A549 (cell line): ENCODE measurements at regions not wholly inside any gene's neighbourhood (a gene's known extent, or its start where the extent isn't known, plus 50 kb on each side); places are given as distances from the start of the nearest gene placed in this dataset.

Experiments
- ATAC-seq, 2 experiments: fragments of 200-7000 bp in 1 of 2; fragments of >200 bp in 1 of 2; cut with Nextera tagmentation in 1 of 2; cut with Tn5 transposase in 1 of 2; 3 replicates each; pipeline versions ENCODE4 v1.8.0 to v1.9.1; 2018 to 2020; ENCODE audit warnings: mild to moderate bottlenecking in 1 of 2, moderate library complexity in 1 of 2
- CTCF ChIA-PET: fragments of 300-600 bp; sonication (Branson Sonifier 250); formaldehyde crosslinking; extraction: SDS; loops from one replicate; lab custom pipeline; 2021; ENCODE audit warnings: antibody characterized with exemption, inconsistent platforms; lab: Yijun Ruan, JAX
- POLR2A ChIA-PET: fragments of 350-600 bp; formaldehyde crosslinking; extraction: SDS; loops from one replicate; lab custom pipeline; 2021; ENCODE audit warnings: antibody characterized with exemption, inconsistent platforms; lab: Yijun Ruan, JAX
- DNase-seq, 2 experiments: peaks; one replicate each; pipeline versions ENCODE4 v3.0.0 to v3.0.0-alpha.2; 2011 to 2016; ENCODE audit warnings: low read depth in 1 of 2, low spot score in 1 of 2
- FAIRE-seq: peaks from 2 replicates; lab custom pipeline; 2011; peaks lifted over from hg19 to GRCh38; lab: Jason Lieb, UNC
- H3K27ac ChIP-seq, 2 experiments: fragments of >200 bp; sonication (Bioruptor Twin); formaldehyde crosslinking; 3 replicates each; pipeline ENCODE4 v1.5.1; 2016 to 2017
- H3K4me1 ChIP-seq: fragments of >200 bp; sonication (Bioruptor Twin); formaldehyde crosslinking; 3 replicates; pipeline ENCODE4 v1.6.1; 2016
- H3K4me2 ChIP-seq: fragments of >200 bp; sonication (Bioruptor Twin); formaldehyde crosslinking; 3 replicates; pipeline ENCODE4 v1.6.1; 2016
- H3K4me3 ChIP-seq: fragments of >200 bp; sonication (Bioruptor Twin); formaldehyde crosslinking; 3 replicates; pipeline ENCODE4 v1.5.1; 2016
- H3K9me3 ChIP-seq: fragments of >200 bp; sonication (Bioruptor Twin); formaldehyde crosslinking; 3 replicates; pipeline ENCODE4 v1.6.1; 2016
- BCL3 ChIP-seq: fragments of >200 bp; sonication (Bioruptor Twin); formaldehyde crosslinking; IDR thresholded peaks from 3 replicates; pipeline ENCODE4 v1.6.1; 2016
- BHLHE40 ChIP-seq: IDR thresholded peaks from 2 replicates; pipeline ENCODE4 v1.6.1; 2012; ENCODE audit warnings: low read depth, low read length, inconsistent platforms
- CBX2 ChIP-seq: fragments of 200-600 bp; sonication (generic); IDR thresholded peaks from 2 replicates; pipeline ENCODE4 v1.6.1; 2016; ENCODE audit warnings: low read depth, mild to moderate bottlenecking, borderline replicate concordance
- CBX8 ChIP-seq: fragments of 200-600 bp; sonication (generic); IDR thresholded peaks from 2 replicates; pipeline ENCODE4 v1.6.1; 2016
- CHD2 ChIP-seq: fragments of 150-350 bp; IDR thresholded peaks from 2 replicates; pipeline ENCODE4 v1.6.1; 2014; ENCODE audit warnings: low read length; ENCODE audit not compliant: partially characterized antibody
- CHD4 ChIP-seq: fragments of 200-600 bp; sonication (generic); IDR thresholded peaks from 2 replicates; pipeline ENCODE4 v1.6.1; 2016; ENCODE audit warnings: antibody characterized with exemption, mild to moderate bottlenecking, borderline replicate concordance
- EHF ChIP-seq: fragments of 250-450 bp; sonication (Bioruptor Pico); IDR thresholded peaks from 2 replicates; pipeline ENCODE4 v1.5.0; 2020; ENCODE audit warnings: mild to moderate bottlenecking
- GATA3 ChIP-seq: IDR thresholded peaks from 2 replicates; pipeline ENCODE4 v1.6.1; 2012; ENCODE audit warnings: borderline replicate concordance
- HDAC2 ChIP-seq: fragments of 200-600 bp; sonication (generic); IDR thresholded peaks from 2 replicates; pipeline ENCODE4 v1.6.1; 2016
- HEYL ChIP-seq: fragments of 250-450 bp; sonication (Bioruptor Pico); IDR thresholded peaks from 2 replicates; pipeline ENCODE4 v1.8.0; 2021; ENCODE audit warnings: mild to moderate bottlenecking, moderate library complexity
- HMGXB4 ChIP-seq: fragments of 250-450 bp; sonication (Bioruptor Pico); IDR thresholded peaks from 2 replicates; pipeline ENCODE4 v1.5.0; 2021; ENCODE audit warnings: mild to moderate bottlenecking, moderate library complexity, borderline replicate concordance
- HOXA7 ChIP-seq: fragments of 250-450 bp; sonication (Bioruptor Pico); IDR thresholded peaks from 2 replicates; pipeline ENCODE4 v1.5.0; 2020; ENCODE audit warnings: mild to moderate bottlenecking, moderate library complexity
- HOXB13 ChIP-seq: fragments of 250-450 bp; sonication (Bioruptor Pico); IDR thresholded peaks from 2 replicates; pipeline ENCODE4 v1.5.0; 2020; ENCODE audit warnings: low read depth, mild to moderate bottlenecking, moderate library complexity
- HOXB5 ChIP-seq: fragments of 250-450 bp; sonication (Bioruptor Pico); IDR thresholded peaks from 2 replicates; pipeline ENCODE4 v1.5.0; 2020; ENCODE audit warnings: mild to moderate bottlenecking, moderate library complexity
- JUN ChIP-seq, 2 experiments: fragments of >200 bp; sonication (Bioruptor Twin); formaldehyde crosslinking; IDR thresholded peaks; 2 replicates in 1 of 2; 3 replicates in 1 of 2; pipeline ENCODE4 v1.6.1; 2016 to 2017
- MAFK ChIP-seq: fragments of 450-650 bp; IDR thresholded peaks from 2 replicates; pipeline ENCODE4 v1.6.1; 2014; ENCODE audit not compliant: partially characterized antibody
- MAX ChIP-seq: IDR thresholded peaks from 2 replicates; pipeline ENCODE4 v1.6.1; 2012
- NFE2L2 ChIP-seq: fragments of 150-350 bp; conservative IDR thresholded peaks from 2 replicates; pipeline ENCODE4 v1.6.1; 2014; ENCODE audit warnings: low read length
- NPAS2 ChIP-seq: fragments of 250-450 bp; sonication (Bioruptor Pico); IDR thresholded peaks from 2 replicates; pipeline ENCODE4 v1.8.0; 2022; ENCODE audit warnings: mild to moderate bottlenecking, moderate library complexity, borderline replicate concordance
- PBX3 ChIP-seq: IDR thresholded peaks from 2 replicates; pipeline ENCODE4 v1.6.1; 2012
- PHF8 ChIP-seq: fragments of 200-600 bp; sonication (generic); IDR thresholded peaks from 2 replicates; pipeline ENCODE4 v1.6.1; 2016; ENCODE audit warnings: low read depth, mild to moderate bottlenecking, antibody characterized with exemption, moderate library complexity, borderline replicate concordance
- POLR2A ChIP-seq: IDR thresholded peaks from 2 replicates; pipeline ENCODE4 v1.6.1; 2012; ENCODE audit warnings: mild to moderate bottlenecking, low read length
- POLR2AphosphoS2 ChIP-seq: conservative IDR thresholded peaks from 2 replicates; pipeline ENCODE4 v1.6.1; 2012; ENCODE audit warnings: low read length, improper control_type of control experiment, inconsistent platforms
- RAD21 ChIP-seq, 2 experiments: fragments of >200 bp in 1 of 2; sonication (Bioruptor Twin) in 1 of 2; formaldehyde crosslinking in 1 of 2; IDR thresholded peaks in 1 of 2; conservative IDR thresholded peaks in 1 of 2; 2 replicates in 1 of 2; 3 replicates in 1 of 2; pipeline ENCODE4 v1.6.1; 2012 to 2018; ENCODE audit warnings: inconsistent platforms in 1 of 2
- RARB ChIP-seq: fragments of 250-450 bp; sonication (Bioruptor Pico); IDR thresholded peaks from 2 replicates; pipeline ENCODE4 v1.8.0; 2021; ENCODE audit warnings: mild to moderate bottlenecking, moderate library complexity
- RCOR1 ChIP-seq: fragments of 150-350 bp; IDR thresholded peaks from 2 replicates; pipeline ENCODE4 v1.6.1; 2014; ENCODE audit warnings: antibody characterized with exemption, low read length, low read depth
- REST ChIP-seq: fragments of 200-600 bp; sonication (generic); IDR thresholded peaks from 2 replicates; pipeline ENCODE4 v1.6.1; 2016; ENCODE audit warnings: antibody characterized with exemption, mild to moderate bottlenecking, moderate library complexity
- RNF2 ChIP-seq: fragments of 200-600 bp; sonication (generic); IDR thresholded peaks from 2 replicates; pipeline ENCODE4 v1.6.1; 2016; ENCODE audit warnings: low read depth, mild to moderate bottlenecking, antibody characterized with exemption, moderate library complexity, borderline replicate concordance
- TFCP2L1 ChIP-seq: fragments of 250-450 bp; sonication (Bioruptor Pico); IDR thresholded peaks from 2 replicates; pipeline ENCODE4 v1.5.0; 2021; ENCODE audit warnings: mild to moderate bottlenecking
- ZC3H11A ChIP-seq: fragments of 450-650 bp; IDR thresholded peaks from 2 replicates; pipeline ENCODE4 v1.6.1; 2014; ENCODE audit warnings: antibody characterized with exemption, mild to moderate bottlenecking
- WGBS: methylation state at CpG from one replicate; pipeline ENCODE4 v1.1.6; 2017; ENCODE audit errors: missing lambda C conversion rate; 5-methylcytosine and 5-hydroxymethylcytosine counted together

- Histone ChIP-seq H3K4me3 (no peak overlapping the region), H3K4me2 (no peak overlapping the region), H3K27ac (no peak overlapping the region), H3K9me3 (no peaks in the 10 kb centered on the region), H3K4me1 (peaks cover 5% of the 10 kb centered on the region; the same call in 2 of the 3 replicates)
- DNase-seq (no peak), FAIRE-seq (no peak), ATAC-seq (no peak)
- WGBS: 80% methylated on average over 5 of the region's 5 CpGs
- TF ChIP-seq MAFK: no peak
- no peak for TF ChIP-seq ZC3H11A
- TF ChIP-seq RCOR1: no peak
- TF ChIP-seq HDAC2: no peak
- no peak for TF ChIP-seq POLR2AphosphoS2
- TF ChIP-seq CBX8: no peak
- no peak for TF ChIP-seq GATA3
- no peak for TF ChIP-seq JUN (IDR thresholded peaks at IDR 0.05)
- no peak for TF ChIP-seq RNF2
- TF ChIP-seq CBX2: no peak
- no peak for TF ChIP-seq BHLHE40
- TF ChIP-seq HEYL (CRISPR knock-in tag): no peak
- no peak for TF ChIP-seq CHD4
- no peak for TF ChIP-seq PHF8
- no peak for TF ChIP-seq NFE2L2
- ChIA-PET CTCF (interaction anchor here (1.3 to 2.3 kb wide), 2 partner anchors 24 to 93 kb away, joined by 4 read pairs; no protein-coding TSS in a partner anchor), POLR2A (no interaction called here)
Measured at GRCh38 chr3:102135316-102135715, 286.0 kb downstream of the NFKBIZ start.

- TF ChIP-seq POLR2A (no peak), HOXB5 (no peak), CBX8 (no peak), MAX (no peak), HOXA7 (CRISPR knock-in tag) (no peak), HOXB13 (no peak), NFE2L2 (no peak), HMGXB4 (CRISPR knock-in tag) (no peak), PHF8 (no peak), HEYL (CRISPR knock-in tag) (no peak), PBX3 (no peak), CHD2 (no peak), RARB (no peak), NPAS2 (no peak), BCL3 (no peak), RAD21 (conservative IDR thresholded peaks at IDR 0.05 in 1 of 2, IDR thresholded peaks at IDR 0.05 in 1 of 2) (no peak), EHF (CRISPR knock-in tag) (no peak), REST (no peak), POLR2AphosphoS2 (no peak), TFCP2L1 (CRISPR knock-in tag) (no peak)
- TF ChIP-seq, all 56 proteins: peak for 0
- no peak overlapping the region for H3K27ac ChIP-seq
- no peak overlapping the region for H3K4me3 ChIP-seq
- ChIA-PET CTCF (no interaction called here), POLR2A (no interaction called here)
- FAIRE-seq (no peak), ATAC-seq (no peak), DNase-seq (no peak)
- H3K4me2 ChIP-seq: no peak overlapping the region
- no peaks in the 10 kb centered on the region for H3K4me1 ChIP-seq
- 70% methylated on average over 2 of the region's 2 CpGs for WGBS
- H3K9me3 ChIP-seq: no peaks in the 10 kb centered on the region
Measured at GRCh38 chr3:102136183-102136582, 286.9 kb downstream of the NFKBIZ start.
